ENCODE measurements at regions not wholly inside any gene's neighbourhood (a gene's known extent, or its start where the extent isn't known, plus 50 kb on each side); places are given as distances from the start of the nearest gene placed in this dataset.
"Not testable (repeated sequence)": the region's sequence is repeated elsewhere in the genome, so short reads cannot be mapped to it uniquely, and the experiment has no call there.

GRCh38 chr3:6326771-6327170 lies 534.1 kb upstream of the GRM7 start:
- intact Hi-C loops (cut with micrococcal nuclease), result no loop called here
- H3K4me3 ChIP-seq (replicated peaks in 1 of 3; ENCODE audit: low read depth in 2 of 3, low read length in 3 of 3), result no peak overlapping the region
- no peak overlapping the region for H3K4me2 ChIP-seq (replicated peaks; ENCODE audit: extremely low read depth, low read length, poor library complexity, severe bottlenecking)
- no peaks in the 10 kb centered on the region for H3K36me3 ChIP-seq (replicated peaks in 1 of 2; ENCODE audit: control insufficient read depth in 1 of 2, insufficient read depth in 2 of 2, low read length in 2 of 2)
- no peaks in the 10 kb centered on the region for H3K79me2 ChIP-seq (ENCODE audit: insufficient read depth, low read length)
- H3K27me3 Mint-ChIP-seq (ENCODE audit: low read depth in 3 of 3), result peaks cover 0 to 2% (median 0%) of the 10 kb centered on the region in 3 donors
- H3K9ac ChIP-seq (ENCODE audit: insufficient read depth, low read length, poor library complexity, severe bottlenecking), result no peak overlapping the region
- 94% methylated on average over 4 of the region's 6 CpGs for WGBS (ENCODE audit: insufficient coverage)
- no peaks in the 10 kb centered on the region for H3K27me3 ChIP-seq (ENCODE audit: control insufficient read depth in 2 of 2, insufficient read depth in 2 of 2, low read length in 2 of 2)
- H3K4me3 Mint-ChIP-seq, result no peak overlapping the region
- H3K9me3 Mint-ChIP-seq, result peaks cover 0 to 14% (median 3%) of the 10 kb centered on the region in 7 donors
- no peak overlapping the region for H2AFZ ChIP-seq (ENCODE audit: insufficient read depth, low read depth, low read length, poor library complexity, severe bottlenecking)
- no peak overlapping the region for H3K27ac Mint-ChIP-seq
- TF ChIP-seq CTCF (IDR thresholded peaks at IDR 0.05), result no peak
- H3K4me1 Mint-ChIP-seq, result no peaks in the 10 kb centered on the region
- H3K36me3 Mint-ChIP-seq, result no peaks in the 10 kb centered on the region
- DNase-seq, result no peak
- H3K9me3 ChIP-seq (replicated peaks in 1 of 2; ENCODE audit: control insufficient read depth in 1 of 2, insufficient read depth in 1 of 2, low read length in 2 of 2), result peaks cover 0 to 3% of the 10 kb centered on the region in 2 donors
- H3K27ac ChIP-seq (ENCODE audit: low read depth in 1 of 2, low read length in 2 of 2), result no peak overlapping the region
- H4K20me1 ChIP-seq (ENCODE audit: insufficient read depth, low read length), result no peaks in the 10 kb centered on the region
- no peaks in the 10 kb centered on the region for H3K4me1 ChIP-seq (ENCODE audit: control insufficient read depth in 1 of 2, insufficient read depth in 2 of 2, low read length in 2 of 2)

GRCh38 chr3:6340980-6341325 lies 520.0 kb upstream of the GRM7 start:
- H3K4me2 ChIP-seq (replicated peaks; ENCODE audit: extremely low read depth, low read length, poor library complexity, severe bottlenecking); H3K9ac ChIP-seq (ENCODE audit: insufficient read depth, low read length, poor library complexity, severe bottlenecking); H3K27ac Mint-ChIP-seq; H3K4me1 ChIP-seq (ENCODE audit: control insufficient read depth in 1 of 2, insufficient read depth in 2 of 2, low read length in 2 of 2); H3K27me3 ChIP-seq (ENCODE audit: control insufficient read depth in 2 of 2, insufficient read depth in 2 of 2, low read length in 2 of 2); DNase-seq; H3K36me3 ChIP-seq (replicated peaks in 1 of 2; ENCODE audit: control insufficient read depth in 1 of 2, insufficient read depth in 2 of 2, low read length in 2 of 2); H3K27ac ChIP-seq (ENCODE audit: low read depth in 1 of 2, low read length in 2 of 2); H3K79me2 ChIP-seq (ENCODE audit: insufficient read depth, low read length); H3K4me1 Mint-ChIP-seq; H2AFZ ChIP-seq (ENCODE audit: insufficient read depth, low read depth, low read length, poor library complexity, severe bottlenecking); H3K36me3 Mint-ChIP-seq; H3K4me3 Mint-ChIP-seq; intact Hi-C loops (cut with micrococcal nuclease); H3K27me3 Mint-ChIP-seq (ENCODE audit: low read depth in 3 of 3); H4K20me1 ChIP-seq (ENCODE audit: insufficient read depth, low read length); H3K4me3 ChIP-seq (replicated peaks in 1 of 3; ENCODE audit: low read depth in 2 of 3, low read length in 3 of 3): not testable (repeated sequence)
- H3K9me3 Mint-ChIP-seq, result peaks cover 4 to 24% (median 18%) of the 10 kb centered on the region in 7 donors
- WGBS (ENCODE audit: insufficient coverage), result 96% methylated on average over 4 of the region's 24 CpGs
- peaks cover 0 to 25% of the 10 kb centered on the region in 2 donors for H3K9me3 ChIP-seq (replicated peaks in 1 of 2; ENCODE audit: control insufficient read depth in 1 of 2, insufficient read depth in 1 of 2, low read length in 2 of 2)
